HG02588 (cell line): ENCODE measurements at regions not wholly inside any gene's neighbourhood (a gene's known extent, or its start where the extent isn't known, plus 50 kb on each side); places are given as distances from the start of the nearest gene placed in this dataset.

Experiments
- ATAC-seq: cut with Tn5 transposase; IDR thresholded peaks from one replicate; pipeline ENCODE4 v1.9.1; 2021; ENCODE audit warnings: mild to moderate bottlenecking, moderate library complexity; ENCODE audit not compliant: unreplicated experiment

DNA sequence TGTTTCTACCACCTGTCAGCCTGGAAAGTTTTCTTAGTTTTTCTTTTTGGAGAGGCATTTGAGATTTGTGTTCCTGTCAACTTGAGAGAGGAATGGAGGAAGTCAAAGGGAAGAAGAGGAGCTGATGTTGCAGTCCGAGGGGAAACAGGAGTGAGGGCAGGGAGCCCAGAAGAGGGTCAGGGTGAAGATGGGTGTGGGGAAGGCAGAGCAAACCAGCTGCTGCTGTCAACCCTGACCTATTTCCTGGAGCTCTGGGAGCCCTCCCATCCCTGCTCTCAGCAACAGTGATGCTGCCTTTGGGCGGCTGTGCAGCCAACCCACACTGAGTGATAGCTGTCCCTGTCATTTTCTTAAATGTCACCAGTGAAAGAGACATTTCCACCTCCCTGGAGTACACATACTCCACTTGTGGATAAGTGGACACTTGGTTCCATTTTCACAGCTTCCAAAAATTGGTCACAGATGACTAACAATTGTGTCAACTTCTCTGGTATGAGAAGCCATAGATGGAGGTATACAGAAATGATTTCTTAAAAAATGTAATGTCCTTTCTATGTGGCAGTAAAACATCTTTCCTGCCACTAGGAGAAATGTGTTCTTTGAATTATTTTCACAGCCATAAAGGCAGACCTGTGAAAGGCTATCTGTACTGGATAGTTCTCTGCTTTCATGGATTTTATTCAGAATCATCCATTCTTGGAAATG, 556.3 kb upstream of the TBL1XR1 start:
- ATAC-seq: no peak

GRCh38 chr3:177754508-177754921, 557.2 kb upstream of the TBL1XR1 start:
- ATAC-seq: no peak

GRCh38 chr3:177758126-177758525, 560.8 kb upstream of the TBL1XR1 start:
- no peak for ATAC-seq

DNA sequence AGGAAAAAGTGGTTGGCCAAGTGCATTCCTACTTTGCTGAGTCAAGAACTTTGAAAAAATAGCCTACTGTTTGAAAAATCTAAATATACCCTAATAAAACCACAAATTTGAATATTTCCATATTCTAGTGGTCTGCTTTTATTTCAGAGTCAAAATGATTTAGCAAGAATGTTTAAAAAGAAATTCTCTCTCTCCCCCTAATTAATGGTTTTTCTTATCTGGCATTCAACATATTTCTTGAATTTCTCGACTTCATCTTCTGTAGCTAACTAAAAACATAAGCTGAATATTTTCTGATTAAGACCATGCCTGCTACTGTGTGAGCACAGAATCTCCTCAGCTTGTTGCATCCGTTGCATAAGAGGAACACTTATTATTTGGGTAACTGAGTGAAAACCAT, 563.5 kb upstream of the TBL1XR1 start:
- no peak for ATAC-seq

GRCh38 chr3:177764377-177764912, 567.2 kb upstream of the TBL1XR1 start:
- no peak for ATAC-seq

DNA sequence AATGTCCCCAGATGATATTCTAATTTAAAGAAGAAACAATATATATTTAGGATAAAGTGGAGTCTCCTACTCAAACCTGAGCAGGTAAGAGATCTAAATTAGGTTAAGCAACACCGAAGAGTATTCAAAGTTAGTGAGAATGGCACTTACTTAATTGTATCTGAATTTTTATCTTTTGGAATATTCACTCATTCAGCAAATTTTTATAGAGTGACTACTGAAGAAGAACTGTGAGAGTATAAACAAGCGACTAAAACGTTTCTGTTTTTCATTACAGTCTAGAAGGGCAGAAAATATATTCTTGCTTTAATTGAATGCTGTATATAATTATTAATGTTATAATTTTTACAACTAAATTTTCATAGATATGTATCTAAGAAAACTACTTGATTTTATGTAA, 567.7 kb upstream of the TBL1XR1 start:
- no peak for ATAC-seq

- no peak for ATAC-seq
Measured at GRCh38 chr3:177770383-177771230, 573.3 kb upstream of the TBL1XR1 start.

DNA sequence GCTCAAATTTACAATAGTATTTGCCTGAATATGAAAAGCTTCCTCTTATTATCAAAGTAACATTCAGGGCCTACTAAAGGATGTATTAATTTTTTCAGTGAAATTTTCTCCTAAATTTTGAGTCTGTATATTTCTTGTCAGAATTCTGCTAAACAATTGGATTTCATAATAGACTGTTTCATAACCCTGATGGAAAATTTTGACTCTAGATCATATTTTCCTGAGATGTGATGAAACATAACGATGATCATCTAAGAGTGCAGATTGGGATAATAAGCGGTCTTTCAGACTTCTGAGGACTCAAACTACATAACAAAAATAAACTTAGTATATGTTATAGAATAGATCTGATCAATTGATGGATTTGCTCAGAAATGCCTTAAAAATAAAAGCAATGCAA, 574.5 kb upstream of the TBL1XR1 start:
- no peak for ATAC-seq

DNA sequence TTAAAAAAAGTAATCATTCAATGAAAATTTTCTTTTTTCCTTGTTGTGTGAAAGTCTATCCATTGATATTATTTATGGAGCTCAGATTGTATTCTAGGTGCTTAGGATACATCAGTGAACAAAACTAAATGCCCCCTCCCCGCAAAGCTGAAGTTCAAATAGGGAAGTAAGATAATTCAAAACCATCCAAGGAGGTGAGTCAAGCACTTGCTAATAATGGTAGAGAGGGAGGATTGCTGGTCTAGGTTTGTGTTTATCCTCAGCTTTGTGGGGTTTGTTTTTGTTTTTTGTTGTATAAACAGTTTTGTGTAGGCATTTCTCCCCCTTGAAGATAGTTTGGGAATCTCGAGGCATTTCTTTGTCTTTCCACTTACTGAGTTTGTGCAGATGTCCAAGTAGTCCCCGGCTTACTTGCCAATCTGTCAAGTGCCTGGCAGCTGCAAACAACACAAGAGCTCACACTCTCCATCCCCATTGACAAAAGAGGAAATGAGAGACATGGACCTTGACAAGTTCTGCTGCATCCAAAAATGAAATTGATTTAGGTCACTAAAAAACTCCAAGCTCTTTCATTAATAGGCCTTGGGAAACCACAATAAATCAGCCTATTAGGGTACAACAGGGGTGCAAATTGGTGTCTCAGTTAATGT, 575.8 kb upstream of the TBL1XR1 start:
- no peak for ATAC-seq

- no peak for ATAC-seq
Measured at GRCh38 chr3:177773717-177774116, 576.4 kb upstream of the TBL1XR1 start.

DNA sequence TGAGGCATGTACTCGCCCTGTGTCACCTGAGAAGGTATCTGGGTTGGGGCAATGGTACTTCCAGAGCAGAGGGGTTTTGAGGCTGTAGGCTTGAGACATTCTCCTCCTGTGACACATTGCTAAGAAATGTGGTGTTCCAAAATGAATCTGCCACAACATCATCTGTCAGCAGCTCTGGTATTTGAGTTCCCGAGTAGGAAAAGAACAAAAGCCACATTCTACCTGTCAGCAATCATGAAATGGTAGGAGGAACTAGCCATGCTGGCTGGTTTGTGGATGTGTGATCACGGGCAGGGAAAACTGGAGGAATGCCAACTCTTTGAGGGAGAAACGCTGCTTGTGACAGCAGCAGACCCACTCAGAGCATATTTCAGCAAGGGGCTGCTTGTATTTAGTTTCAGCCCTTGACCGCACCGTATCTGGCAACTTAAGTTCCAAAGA, 579.4 kb upstream of the TBL1XR1 start:
- no peak for ATAC-seq

- ATAC-seq: peak; percentile 88
Measured at GRCh38 chr3:177777699-177778098, 580.4 kb upstream of the TBL1XR1 start.

DNA sequence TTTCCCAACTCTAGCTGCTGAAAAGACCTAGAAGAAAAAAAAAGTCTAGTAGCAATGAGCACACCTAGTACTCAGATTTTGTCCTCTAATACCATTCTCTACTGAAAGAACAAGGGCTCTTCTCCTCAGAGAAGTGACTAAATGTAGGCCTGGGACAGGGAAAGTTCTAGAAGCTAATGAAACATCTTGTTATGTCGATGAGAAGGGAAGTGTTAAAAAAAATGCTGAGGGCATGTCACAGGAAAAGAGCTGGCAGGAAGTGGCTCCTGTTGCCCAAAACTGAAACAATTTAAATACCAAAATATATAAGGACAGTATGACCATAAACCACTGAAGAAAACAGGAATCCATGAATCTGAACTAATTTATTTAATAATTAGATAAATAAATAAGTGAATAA, 581.4 kb upstream of the TBL1XR1 start:
- no peak for ATAC-seq

DNA sequence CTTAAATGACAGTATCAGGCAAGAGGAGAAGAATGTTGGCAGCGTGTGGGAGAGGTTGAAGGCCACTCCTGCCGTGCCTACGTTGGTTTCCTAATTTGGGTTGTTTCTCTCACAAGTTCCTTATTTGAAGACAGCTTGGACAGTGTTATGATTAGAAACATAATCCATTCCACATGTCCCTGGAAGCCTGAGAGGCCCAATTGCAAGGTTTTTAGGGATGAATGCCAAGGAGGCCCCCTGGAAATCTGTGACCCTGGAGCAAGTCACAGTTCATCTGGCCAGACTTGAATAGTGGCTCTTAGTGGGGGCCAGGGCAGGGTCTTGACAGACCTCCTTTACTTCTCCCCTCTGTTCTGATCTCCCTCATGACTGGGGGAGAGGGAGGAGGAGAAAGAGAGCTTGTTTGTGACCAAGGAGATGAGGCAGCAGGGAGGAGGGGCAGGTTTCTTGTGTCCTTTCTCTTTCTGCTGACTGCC, 584.4 kb upstream of the TBL1XR1 start:
- ATAC-seq: no peak

DNA sequence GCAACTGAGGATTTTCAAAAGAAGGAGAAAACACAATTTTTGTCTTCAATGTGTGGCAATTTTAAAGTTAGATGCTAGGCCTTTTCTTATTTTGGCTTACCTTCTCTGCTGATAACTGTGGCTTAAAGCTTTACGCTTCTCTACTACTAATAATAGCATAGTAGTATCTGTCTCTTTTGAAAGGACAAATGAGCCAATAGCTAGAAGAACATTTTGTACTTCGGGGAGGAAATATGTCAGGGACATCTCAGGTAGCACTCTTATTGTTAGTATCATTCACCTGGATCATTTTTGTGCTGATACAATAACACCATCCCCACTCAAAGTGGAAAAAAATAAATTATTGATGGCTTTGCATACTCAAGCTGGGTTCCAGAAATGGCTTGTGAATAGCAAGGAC, 586.1 kb upstream of the TBL1XR1 start:
- ATAC-seq: no peak

GRCh38 chr3:177783767-177784166, 586.5 kb upstream of the TBL1XR1 start:
- ATAC-seq: no peak

DNA sequence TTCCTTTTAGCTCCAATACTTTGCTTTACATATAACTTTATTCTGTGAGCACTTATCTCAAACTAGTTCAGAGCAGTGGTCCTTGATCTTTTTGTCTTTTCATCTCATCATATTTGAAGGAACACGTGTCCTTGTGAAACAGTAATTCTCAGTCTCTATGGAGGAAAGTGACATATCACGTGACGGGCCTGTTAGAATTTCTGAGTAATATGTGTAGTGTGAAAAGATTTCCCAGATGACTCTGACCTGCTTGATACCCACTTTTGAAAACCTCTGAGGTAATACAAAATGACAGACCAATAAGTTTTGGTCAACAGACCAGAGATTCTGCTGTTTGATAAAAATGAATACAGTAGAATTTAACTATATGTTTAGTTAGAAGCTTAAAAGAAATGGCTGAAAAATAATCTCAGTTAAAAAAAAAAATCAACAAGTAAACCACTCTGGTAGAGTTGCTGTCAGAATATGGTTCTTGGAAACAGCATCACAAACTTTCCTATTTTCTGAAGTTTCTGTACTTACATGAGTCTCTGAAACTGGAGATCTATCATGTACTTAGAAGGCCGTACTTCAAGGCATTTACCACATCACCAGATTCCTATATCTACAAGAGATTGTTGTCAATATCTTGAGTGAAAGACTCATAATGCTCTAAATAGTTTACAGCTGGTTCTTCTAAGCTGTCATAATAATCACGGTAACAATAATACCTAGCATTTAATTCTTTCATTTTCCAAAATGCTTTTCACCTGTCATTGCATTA, 590.2 kb upstream of the TBL1XR1 start:
- no peak for ATAC-seq

GRCh38 chr3:177789500-177789899, 592.2 kb upstream of the TBL1XR1 start:
- ATAC-seq: no peak

GRCh38 chr3:177792311-177793030, 595.2 kb upstream of the TBL1XR1 start:
- ATAC-seq: no peak

DNA sequence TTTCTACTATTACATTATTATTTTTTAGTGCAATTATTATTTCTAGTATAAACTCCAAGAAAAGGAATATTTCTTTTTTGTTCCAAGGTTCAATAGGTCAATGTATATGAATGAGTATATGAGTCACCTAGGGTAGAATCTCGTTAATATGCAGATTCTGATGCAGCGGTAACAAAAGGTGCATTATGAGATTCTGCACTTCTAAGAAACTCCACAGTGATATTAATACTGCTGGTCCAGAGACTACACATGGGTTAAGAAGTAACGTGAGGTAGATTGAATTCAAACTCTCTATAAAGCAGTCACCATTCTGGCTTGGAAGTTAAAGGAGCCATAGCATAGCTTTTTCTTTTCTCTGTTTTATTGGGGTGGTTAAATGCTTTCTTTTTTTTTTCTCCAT, 596.2 kb upstream of the TBL1XR1 start:
- no peak for ATAC-seq
